ENCODE measurements at regions not wholly inside any gene's neighbourhood (a gene's known extent, or its start where the extent isn't known, plus 50 kb on each side); places are given as distances from the start of the nearest gene placed in this dataset.

DNA sequence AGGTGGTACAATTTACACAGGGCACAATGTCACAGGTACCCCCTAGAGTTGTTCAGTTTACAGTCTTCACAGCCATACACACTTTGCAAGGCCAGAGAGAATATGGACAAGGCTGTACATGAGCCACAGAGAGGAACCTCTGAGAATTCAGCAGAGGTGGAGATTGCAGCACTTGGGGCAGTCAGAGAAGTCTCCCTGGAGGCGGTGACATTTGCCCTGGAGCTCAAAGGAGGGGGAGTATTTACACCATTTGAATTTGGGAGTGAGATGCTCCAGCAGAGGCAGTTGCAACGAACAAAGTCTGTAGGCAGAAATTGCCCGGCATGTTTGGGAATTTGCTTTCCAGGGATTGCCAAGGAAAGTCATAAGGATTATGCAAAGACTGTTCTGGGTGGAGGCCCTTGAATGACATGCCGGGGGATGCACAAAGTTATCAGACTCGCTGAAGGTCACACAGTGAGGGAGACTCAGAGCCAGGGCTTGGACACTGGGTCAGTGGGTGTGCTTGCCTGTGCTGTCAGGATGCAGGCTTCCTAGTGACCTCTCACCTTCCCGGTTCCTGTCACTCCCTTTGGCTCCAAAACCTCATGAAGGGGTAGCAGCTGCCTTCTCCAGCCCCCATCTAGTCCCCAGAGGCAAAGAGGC lies 160.7 kb upstream of the PCBD1 start:
- DNase-seq: no peak

DNA sequence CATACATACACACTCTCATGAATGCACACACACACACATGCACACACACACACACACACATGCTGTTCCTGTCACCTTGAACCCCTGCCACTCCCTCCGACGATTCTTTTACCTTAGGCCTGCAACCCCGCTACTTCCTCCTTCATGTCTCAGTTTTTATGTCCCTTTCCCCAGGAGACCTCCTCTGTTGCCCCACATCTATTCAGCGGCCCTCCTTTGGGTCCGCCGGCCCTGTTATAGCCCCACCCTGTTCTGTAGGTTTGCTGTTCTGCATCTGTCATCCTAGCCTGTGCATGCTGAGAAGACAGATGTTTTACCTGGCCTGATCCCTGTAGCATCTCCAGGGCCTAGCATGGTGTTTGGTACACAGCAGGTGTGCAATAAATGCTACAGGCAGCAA lies 161.6 kb upstream of the PCBD1 start:
- no peak for DNase-seq

DNA sequence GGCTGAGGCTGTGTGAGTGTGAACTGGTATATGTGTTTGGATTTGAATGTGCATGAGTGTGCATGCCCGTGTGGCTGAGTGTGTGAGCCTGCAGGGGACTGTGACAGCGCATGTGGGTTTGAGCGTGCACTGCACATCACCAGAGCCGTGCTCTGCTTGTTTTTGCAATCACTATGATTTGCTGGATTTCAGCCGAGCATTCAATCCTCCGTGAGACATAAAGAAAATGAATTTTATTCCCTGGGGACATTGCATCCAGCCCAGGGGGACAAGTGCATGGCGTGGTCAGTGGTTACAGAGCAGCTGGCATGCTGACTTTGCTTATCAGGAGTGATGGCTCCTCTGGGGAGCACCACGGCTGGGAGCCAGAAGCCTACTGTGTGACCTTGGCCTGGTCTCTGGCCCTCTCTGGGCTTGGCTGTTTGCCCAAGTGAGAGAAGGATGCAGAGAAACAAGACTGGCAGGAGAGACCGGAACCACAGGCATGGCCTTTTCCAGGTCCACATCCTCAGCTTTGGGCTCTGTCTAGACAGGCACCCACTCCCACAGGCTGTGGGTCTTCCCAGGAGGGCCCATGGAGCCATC lies 160.2 kb upstream of the UNC5B start:
- DNase-seq: no peak

DNA sequence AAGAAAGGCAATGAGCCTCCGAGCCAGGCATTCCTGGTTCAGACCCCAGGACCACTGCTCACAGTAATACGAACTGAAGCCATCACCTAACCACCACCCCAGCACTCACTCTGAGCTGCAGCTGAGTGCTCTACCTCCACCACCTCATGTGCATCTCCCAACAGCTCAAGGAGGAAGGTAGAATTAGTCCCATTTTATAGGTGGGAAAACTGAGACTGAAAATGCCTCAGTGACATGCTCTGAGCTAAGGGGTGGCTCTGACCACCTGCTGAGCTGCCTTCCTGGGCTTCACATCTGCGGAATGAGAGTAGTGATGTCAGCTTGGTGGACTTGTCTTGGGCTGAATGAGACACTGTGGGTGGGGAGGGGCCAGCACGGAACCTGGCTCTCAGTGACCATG lies 159.7 kb upstream of the UNC5B start:
- no peak for DNase-seq

DNA sequence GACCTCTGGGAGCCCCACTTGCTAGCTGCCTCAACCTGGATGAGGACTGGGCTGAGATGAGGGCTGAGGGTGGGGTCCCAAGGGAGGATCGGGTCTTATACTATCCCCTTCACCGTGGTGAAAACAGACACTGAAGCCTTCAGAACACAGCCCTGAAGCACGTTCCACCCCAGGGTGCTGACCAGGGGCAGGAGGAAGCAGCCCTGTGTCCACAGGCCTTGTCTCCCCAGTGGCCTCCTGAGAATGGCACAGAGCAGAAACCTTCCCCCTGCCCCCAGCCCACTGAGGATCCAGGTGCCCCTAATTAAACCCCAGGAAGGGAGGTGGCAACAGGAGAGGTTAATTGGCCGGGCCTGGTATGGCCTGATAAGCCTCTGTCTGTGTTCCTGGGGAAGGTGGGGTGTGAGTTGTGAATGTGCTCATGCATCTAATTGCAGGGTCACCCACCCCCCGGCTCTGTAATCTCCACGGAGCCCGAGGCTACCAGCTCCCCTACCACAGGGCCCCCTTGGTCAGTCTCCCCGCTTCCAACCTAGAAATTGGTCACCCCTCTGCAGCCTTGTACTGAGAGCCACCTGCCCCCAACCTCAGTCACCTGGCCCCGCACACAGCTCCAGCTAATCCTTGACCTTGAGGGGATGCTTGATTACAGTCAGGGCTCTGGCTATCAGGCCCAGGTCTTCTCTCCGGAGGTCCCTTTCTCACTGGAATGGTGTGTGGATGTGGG lies 159.0 kb upstream of the UNC5B start:
- no peak for DNase-seq

DNA sequence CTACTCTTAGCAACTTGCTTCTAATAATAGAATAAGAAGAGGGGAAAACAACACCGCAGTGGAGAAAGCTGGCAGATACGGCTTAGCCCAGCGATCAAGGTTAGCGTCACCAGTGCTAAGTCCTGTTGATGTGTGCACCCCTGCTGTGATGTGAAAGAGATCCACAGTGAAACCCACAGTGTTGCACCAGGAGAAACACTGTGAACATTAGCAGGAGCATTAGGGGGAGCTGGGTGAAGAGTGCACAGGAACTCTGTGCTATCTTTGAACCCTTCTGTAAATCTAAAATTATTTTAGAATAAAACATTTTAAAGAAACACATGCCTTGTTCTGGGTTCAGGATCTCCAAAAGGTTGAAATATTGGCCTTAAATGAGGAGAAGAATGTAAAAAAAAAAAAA lies 154.1 kb upstream of the UNC5B start:
- no peak for DNase-seq

DNA sequence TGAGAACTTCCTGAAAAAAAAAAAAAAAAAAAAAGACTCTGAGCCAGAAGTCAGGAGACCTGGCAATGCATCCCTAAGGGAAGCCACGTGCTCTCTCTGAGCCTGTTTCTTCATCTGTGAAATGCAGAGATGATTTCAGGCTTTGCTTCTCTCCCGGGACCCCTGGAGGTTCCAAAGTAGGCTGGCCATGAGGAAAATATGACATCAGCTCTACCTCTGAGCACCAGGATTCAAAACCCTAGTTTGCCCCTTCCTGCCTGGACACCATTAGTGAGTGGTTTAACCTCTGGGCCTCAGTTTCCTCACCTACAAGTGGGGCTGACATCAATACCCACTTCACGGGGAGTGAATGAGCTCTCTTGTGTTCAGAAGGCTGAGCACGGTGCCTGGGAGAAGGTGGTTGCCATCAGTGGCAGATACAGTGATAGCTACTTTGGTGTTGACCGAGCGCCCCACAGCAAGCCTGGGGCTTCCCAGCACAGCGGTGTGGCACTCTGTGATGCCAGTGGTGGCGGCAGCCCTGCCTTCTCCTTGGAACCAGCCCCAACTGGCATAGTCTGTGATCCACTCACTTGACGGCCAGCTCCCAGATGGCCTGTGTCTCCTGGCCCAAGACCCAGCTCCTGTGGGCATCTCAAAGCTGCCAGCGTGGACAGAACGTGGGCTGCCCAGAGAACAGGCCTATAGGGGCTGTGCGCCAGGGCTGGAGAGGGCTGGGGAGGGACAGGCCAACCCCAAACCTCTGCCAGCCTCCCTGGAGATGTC lies 153.1 kb upstream of the UNC5B start:
- no peak for DNase-seq

DNA sequence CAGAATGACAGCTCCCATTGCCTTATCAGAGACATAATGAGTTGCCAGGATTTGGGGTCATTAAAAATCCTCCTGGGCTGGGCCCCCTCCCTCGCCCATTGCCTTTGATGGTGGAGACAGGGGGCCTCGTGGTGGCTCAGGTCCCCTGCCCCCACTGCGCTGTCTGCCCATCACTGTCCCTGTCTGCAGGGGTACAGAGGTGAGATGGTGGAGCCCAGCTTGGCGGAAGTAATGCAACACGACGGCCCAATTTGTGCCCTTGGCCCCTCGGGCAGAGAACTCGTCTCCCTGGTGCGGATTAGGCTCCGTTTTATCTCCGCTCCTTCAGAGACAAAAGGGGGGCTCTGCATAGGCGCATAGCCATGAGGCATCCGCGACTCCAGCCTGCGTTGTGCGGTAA lies 152.4 kb upstream of the UNC5B start:
- no peak for DNase-seq

DNA sequence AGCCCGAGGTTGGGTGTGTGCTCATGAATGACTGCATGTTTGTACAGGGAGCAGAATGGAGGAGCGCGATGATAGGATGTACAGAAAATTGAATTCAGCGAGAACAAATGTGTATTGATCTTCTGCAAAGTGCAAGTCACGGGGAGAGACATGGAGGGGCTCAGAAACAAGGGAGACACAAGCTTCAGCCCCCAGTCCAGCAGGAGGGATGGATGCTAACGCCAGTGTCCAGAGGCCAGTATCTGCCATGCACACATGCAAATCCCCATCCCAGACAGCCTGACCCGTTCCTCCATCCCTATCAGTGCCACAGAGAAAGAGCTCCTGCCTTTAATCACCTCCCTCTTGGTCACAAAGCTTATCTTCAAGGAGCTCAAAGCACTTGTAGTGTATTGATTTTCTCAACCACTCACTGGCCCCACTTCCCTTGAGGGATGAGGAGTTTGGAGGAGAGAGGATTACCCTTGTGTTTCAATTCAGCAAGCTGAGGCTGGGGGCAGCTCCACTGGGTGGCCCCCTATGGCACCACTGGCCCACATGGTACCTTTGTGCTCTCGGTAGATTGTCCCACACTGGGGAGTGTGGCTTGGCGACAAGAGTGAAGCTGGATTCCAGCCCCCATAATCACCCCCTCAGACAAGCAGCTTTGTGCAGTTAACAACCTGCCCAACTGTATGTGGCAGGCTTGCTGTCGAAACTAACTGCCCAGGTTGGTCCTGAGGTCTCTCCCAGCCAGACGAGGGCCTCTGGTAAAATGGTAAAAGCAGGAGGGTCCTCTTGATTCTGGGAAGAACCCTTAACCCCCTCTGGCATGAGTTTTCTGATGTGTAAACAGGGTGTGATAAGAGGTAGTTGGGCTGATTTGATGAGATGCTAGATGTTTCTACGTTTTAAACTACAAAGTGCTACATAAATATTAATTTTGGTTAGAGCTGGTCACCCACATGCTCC lies 151.6 kb upstream of the UNC5B start:
- no peak for DNase-seq

DNA sequence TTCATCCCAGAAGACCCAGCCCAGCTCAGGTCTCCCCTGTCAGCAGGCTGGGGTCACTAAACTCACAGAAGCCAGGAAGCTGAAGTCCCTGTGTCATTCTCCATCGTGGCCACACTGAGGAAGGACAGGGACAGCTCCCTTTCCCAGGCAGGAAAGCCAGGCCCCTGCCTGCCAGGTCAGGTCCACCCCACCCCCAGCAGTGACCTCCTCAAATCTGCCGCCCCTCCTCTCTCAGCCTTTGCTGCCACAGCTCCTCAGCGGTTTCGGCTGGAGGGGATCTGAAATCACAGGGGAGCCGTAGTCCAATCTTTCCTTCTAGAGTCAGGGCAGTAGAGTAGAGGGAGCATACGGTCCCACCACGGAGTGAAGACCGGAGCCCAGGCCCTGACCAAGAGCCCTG lies 150.9 kb upstream of the UNC5B start:
- no peak for DNase-seq

DNA sequence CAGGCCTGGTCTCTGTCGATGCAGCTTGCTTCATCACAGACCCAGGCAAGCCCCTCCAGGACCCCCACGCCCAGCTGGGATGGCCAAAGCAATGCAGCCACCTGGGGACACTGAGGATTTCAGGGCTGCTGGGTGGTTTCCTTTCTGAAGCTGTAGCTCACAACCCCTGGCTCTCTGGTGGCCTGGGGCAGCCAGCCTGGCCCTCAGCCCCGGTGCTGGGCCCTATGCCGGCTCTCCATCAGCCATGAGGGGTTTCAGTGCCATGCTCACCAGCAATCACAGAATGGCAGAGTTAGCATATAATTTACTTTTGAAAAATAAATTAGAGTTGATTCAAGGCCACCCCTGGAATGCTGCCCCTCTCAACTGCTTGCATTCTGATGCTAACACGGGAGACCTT lies 150.2 kb upstream of the UNC5B start:
- no peak for DNase-seq

DNA sequence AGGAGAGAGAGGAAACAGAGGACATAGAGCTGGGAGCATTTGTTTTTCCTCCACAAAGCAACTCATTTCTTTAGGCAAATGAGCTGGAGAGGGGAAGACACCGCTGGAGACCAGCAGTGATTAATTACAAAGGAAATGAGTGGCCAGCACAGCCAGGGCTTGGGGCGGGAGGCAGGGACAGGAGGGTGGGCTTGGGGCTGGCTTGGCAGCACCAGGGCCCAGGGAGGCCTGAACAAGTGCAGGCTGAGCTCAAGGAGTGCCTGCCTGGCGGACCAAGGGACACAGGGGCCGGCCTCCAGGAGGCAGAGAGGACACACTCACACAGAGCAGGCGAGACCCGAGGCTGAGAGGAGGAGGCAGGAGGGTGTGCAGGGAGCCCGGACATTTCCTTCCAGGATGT lies 149.0 kb upstream of the UNC5B start:
- no peak for DNase-seq

DNA sequence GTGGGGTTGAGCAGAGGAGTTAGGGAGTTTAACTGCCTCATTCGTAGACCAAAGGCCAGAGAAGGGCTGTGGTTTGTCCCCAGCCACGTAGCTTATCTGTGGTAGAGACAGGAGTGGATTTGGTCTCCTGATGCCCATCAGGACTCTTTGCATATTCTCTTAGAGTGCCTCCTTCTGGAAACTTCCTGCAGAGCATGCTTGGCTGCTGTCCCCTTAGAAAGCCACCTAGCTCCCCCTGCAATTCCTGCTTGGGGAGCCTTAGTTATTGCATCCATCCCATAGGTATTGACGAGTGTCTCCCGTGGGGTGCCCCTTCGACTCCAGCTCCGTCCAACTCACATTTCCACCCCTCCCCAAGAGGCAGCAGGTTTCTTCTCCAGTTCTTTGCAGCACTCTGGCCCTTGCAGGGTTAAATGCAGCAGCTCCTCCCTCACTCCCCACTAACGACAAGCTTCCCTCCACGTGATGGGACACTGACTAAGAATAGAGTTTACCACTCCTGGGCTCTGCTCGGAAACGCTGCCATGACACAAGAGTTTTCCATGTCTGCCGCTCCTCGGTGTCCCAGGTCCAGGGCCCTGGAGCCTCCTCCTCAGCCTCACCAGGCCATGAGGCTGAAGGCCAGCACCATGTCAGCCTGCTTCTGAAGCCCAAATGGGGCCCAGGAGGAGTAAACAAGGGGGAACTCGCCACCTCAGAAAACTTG lies 147.8 kb upstream of the UNC5B start:
- no peak for DNase-seq

DNA sequence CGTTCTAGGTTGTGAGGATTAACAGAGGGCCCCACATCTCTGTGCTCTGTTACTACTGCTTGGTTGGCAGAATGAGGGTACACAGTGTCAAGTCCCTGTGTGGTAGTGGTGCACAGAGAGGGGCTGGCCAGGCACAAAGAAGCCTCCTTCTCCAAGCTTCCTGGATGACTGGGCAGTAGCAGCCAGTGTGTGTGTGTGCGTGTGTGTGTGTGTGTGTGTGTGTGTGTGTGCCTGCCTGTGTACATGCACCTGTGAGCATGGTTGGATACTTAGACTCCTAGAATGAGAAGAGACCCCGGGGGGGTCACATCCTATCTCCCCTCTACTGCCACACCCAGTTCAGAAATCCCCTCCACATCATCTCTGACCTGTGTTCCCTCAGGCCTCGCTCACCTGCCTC lies 146.7 kb upstream of the UNC5B start:
- no peak for DNase-seq

DNA sequence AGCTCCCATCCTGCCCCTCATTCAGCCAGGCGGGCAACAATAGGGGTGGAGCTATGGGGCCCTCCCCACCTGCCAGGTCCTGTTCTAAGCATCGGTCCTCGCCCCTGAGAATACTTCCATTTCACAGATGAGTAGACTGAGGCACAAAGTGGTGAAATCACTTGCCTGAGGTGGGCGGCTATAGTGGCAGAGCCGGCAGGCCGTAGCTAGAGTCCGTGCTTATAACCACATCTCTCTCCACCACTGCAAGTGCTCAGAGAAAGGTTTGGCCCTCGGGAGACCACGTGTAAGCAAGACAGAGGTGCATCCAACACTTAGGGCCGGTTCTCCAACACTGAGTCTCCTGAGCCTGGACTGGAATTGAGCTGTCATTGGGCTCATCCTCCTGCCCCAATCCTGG lies 145.8 kb upstream of the UNC5B start:
- DNase-seq: no peak

DNA sequence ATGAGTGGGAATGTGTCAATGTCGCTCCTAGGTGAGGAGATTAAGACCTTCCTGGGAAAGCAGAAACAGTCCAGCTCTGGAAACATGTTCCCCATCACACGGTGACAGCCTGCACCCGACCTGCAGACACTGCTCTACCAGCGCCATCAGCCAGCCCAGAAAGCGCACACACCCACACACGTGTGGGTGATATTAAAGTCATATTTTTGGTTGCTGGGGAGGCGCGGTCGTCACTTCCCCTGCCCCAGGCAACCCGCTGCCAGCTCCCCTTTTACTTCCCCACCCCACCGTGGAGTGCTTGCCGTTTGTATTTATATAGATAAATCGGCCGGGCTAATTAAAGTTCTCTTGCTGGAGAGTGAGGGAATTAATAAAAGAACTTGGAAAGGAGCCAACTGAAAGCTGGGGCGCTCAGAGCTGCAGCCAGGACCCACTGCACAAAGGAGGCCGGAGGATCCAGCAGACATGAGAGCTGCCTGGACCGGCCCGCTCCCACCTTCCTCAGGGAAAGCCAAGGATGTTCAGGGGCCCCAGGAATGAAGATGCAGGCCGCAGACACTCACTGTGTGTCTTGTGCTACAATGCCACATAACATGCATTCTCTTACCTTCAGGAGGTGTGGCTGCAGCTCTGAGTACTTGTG lies 145.2 kb upstream of the UNC5B start:
- no peak for DNase-seq

DNA sequence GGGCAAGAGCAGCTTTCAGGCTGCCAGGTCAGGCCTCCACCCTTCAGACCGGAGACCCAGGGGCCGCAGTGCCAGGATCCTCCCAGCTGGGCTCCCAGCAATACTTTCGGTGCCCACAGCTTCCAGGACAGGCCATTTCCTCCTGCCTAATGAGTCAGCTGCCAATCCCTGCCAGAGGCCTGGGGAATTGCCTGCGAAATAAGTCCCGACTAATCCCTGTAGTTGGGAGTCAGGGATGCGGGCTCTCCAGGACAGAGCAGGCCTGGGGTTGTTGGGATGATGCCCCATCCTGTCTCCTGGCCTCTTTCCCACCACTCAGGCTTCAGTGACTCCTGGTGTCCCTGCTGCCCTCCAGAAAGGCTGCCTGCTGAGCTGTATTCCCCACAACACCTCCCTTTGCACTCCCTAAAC lies 143.5 kb upstream of the UNC5B start:
- no peak for DNase-seq

DNA sequence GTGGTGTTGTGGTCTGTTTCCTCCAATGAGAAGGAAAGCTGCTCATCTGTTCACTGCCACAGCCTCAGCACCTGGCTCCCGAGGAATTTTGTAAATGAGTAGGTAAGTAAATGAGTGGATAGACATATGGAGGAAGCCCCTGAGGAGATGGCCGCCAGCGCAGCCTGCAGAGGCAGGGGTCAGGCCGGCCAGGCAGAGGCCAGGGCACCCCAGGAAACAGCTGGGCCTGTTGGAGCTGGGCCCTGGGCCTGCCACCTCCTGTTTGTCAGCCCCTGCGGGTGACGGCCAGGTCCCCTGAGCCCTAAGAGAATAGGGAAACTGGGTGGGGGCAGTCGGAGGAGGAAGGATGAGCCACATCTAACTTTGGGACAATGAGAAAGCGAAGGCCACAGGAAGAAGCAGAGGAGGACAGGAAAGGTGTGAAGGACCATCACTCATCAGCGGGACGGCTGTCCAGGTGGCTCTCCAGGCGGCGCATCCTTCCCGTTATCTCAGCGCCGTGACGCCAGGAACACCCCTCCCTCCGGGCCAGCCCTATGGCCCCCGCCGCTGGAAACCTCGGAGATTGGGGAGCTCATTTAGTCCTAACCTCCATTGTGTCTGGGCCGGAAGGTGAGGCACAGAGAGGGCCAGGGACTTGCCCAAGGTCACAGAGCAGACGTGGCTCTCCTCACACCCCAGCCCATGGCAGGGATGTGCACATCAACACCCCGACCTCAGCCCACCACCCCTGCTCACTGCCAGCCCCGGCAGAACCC lies 142.3 kb upstream of the UNC5B start:
- DNase-seq: no peak

DNA sequence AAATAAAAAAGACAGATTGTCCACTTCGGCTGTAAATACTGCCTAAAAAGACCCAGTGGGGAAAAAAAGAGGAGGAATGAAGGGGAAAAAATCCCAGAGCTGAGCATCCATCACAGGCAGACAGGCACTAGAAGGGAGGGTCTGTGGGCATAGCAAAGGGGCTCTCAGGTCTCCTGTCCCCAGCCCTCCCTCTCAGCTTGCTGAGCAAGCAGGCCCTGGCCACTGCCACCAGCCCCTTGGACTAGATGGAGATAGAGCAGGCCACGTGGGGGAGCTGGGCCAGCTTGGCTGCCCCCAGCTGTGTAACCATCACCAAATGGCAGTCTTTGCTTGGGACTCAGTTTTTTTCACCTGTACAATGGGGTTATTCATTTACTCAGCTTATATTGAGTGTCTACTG lies 141.6 kb upstream of the UNC5B start:
- DNase-seq: no peak

DNA sequence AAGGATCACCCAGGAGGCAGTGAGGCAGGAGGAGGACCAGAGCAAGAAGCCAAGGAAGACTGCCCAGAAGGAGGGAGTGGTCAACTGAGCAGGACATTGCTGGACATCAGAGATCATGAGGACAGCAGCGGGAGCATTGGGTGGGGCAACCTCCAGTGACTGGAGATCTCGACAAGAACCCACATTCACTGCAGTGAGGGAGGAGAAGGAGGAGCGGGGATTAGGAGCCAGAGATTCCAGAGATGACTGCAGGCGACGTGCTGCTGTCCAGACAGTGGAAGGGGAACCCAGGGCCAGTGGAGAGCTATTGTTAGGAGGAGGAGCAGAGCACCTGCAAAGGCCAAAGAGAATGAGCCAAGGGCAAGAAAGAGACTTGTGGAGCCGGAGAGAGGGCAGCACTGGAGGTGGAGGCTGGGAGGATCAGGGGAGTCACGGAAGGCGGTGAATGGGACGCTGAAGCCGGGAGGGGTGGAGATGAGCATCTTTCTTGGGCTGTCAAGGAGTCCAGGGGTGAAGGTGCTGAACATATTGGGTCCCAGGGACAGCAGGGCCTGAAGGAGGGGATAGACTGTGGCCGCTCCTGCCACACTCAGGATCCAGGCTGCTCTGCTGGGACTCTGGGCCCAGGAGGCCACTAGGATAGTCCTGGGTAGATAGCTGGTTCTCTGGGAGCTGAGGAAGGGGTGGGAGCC lies 140.1 kb upstream of the UNC5B start:
- no peak for DNase-seq

All from NCI-H2171 (cell line).